Heart left ventricle (tissue), 16 donors: ENCODE measurements at regions not wholly inside any gene's neighbourhood (a gene's known extent, or its start where the extent isn't known, plus 50 kb on each side); places are given as distances from the start of the nearest gene placed in this dataset.
A peak's percentile ranks its signal among the peaks of the same experiment; 100 is the strongest.
"Not testable (repeated sequence)": the region's sequence is repeated elsewhere in the genome, so short reads cannot be mapped to it uniquely, and the experiment has no call there.

Source experiments
- ATAC-seq, 4 donors: fragments of 200-7000 bp; cut with Tn5 transposase; one replicate each; pipeline ENCODE4 v1.9.1; 2020 to 2022; ENCODE audit warnings: moderate library complexity in 4 of 4, mild to moderate bottlenecking in 3 of 4, moderate number of reproducible peaks in 1 of 4
- DNase-seq, 5 donors: peaks; one replicate each; pipeline ENCODE4 v3.0.0-alpha.2; 2020
- H3K27ac ChIP-seq, 12 donors: fragments of 200-600 bp; sonication (generic) in 4 of 12; one replicate each; pipeline versions ENCODE4 v1.5.0 to v1.8.0; 2016 to 2022; ENCODE audit warnings: mild to moderate bottlenecking in 2 of 12
- H3K27me3 ChIP-seq, 9 donors: fragments of 200-600 bp; sonication (generic) in 2 of 9; one replicate each; pipeline versions ENCODE4 v1.5.1 to v1.8.0; 2016 to 2022; ENCODE audit warnings: mild to moderate bottlenecking in 3 of 9
- H3K36me3 ChIP-seq, 9 donors: fragments of 200-600 bp; sonication (generic) in 2 of 9; one replicate each; pipeline versions ENCODE4 v1.5.0 to v1.8.0; 2018 to 2022; ENCODE audit warnings: mild to moderate bottlenecking in 2 of 9
- H3K4me1 ChIP-seq, 12 donors: fragments of 200-600 bp; sonication (generic) in 4 of 12; one replicate each; pipeline versions ENCODE4 v1.5.0 to v1.8.0; 2016 to 2022; ENCODE audit warnings: mild to moderate bottlenecking in 3 of 12
- H3K4me3 ChIP-seq, 12 donors: fragments of 200-600 bp; sonication (generic) in 4 of 12; one replicate each; pipeline versions ENCODE4 v1.5.0 to v1.8.0; 2017 to 2022; ENCODE audit warnings: mild to moderate bottlenecking in 9 of 12, moderate library complexity in 4 of 12
- H3K9me3 ChIP-seq, 12 donors: fragments of 200-600 bp; sonication (generic) in 4 of 12; one replicate each; pipeline versions ENCODE4 v1.5.0 to v1.8.0; 2016 to 2022; ENCODE audit warnings: mild to moderate bottlenecking in 1 of 12
- POLR2A ChIP-seq, 2 donors: fragments of 450-650 bp; IDR thresholded peaks; one replicate each; pipeline ENCODE4 v1.6.1; 2017; ENCODE audit warnings: antibody characterized with exemption in 2 of 2, mild to moderate bottlenecking in 2 of 2, moderate library complexity in 2 of 2
- WGBS, 4 donors: extraction: QIAGEN DNeasy Blood & Tissue Kit in 2 of 4; methylation state at CpG; one replicate each; pipeline versions ENCODE4 v1.1.5 to v1.1.7; 2013 to 2018; 5-methylcytosine and 5-hydroxymethylcytosine counted together
- intact Hi-C, 10 donors: fragments of 100-400 bp; cut with DNase I; formaldehyde crosslinking; loops; one replicate each; pipeline versions ENCODE4 v1.11.1 to v1.14.2; 2022
- TF ChIP-seq, protein P1 (sequence below), 12 donors: fragments of 200-600 bp; sonication (generic) in 4 of 12; IDR thresholded peaks; one replicate each; pipeline versions ENCODE4 v1.5.0 to v1.8.0; 2018 to 2022; ENCODE audit warnings: antibody characterized with exemption in 12 of 12, mild to moderate bottlenecking in 5 of 12
- donor health status: ischemic (EF 13 %, LVEDD 7.1; RV severe dilation, severe dysfunction).
- donor health status: healthy with polysubstance abuse.
- donor health status: DM: no; HTN: yes; CAD: no.
- donor health status: DM: no; HTN: no; CAD: no.
- donor health status: ischemic (EF 25% LVEDD 6.9; RV normal size, moderate dysfunction).
- donor health status: ischemic (EF 25% LVEDD 5.7; RV mildly dilated, moderate dysfunction).
- donor health status: healthy.
- donor health status: DM: yes; HTN: yes; CAD: no.
- donor health status: ischemic (EF 35%, LVEDD 5.7; RV mildly dilated, moderate dysfunction).
- donor health status: nonischemic (EF 11% LVEDD 7.7; RV severe dilation, severe dysfunction).
- donor health status: DM: yes; HTN: yes; CAD: no.
- donor health status: PGD.
- donor health status: ischemic (EF 29% LVEDD 5.4; RV normal size, mild dysfunction).
- donor health status: nonischemic (EF 23%, LVEDD 6.1; RV moderate dilation, normal function).

DNA sequence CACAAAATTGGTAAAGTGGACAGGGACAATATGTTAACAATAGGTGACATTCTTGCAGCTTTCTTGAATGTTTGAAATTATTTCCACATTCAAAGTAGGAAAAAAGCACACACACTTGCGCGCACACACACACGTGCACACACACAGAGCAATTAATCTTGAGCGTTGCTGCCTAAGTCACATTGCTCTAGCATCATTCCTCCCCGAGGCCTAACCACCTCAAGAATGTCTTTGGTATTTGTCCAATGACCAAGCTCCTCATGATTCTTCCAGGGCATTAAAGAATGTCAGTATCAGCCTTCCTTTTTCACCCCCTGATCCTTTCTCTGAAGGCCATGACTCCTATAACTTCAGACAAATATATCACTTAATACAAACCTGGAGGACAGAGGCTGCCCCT lies 198.1 kb downstream of the NPR3 start:
- no peaks in the 10 kb centered on the region for H3K27me3 ChIP-seq
- H3K9me3 ChIP-seq = peaks cover 0 to 24% (median 0%) of the 10 kb centered on the region in 12 donors
- no peak overlapping the region for H3K4me3 ChIP-seq
- DNase-seq (no peak), ATAC-seq (no peak)
- intact Hi-C loops = no loop called here
- WGBS, 4 donors = 78 to 89% (median 85%) methylated on average over 5 of the region's 5 CpGs
- H3K27ac ChIP-seq = no peak overlapping the region
- H3K4me1 ChIP-seq = no peaks in the 10 kb centered on the region
- H3K36me3 ChIP-seq = no peaks in the 10 kb centered on the region
- TF ChIP-seq, protein P1, sequence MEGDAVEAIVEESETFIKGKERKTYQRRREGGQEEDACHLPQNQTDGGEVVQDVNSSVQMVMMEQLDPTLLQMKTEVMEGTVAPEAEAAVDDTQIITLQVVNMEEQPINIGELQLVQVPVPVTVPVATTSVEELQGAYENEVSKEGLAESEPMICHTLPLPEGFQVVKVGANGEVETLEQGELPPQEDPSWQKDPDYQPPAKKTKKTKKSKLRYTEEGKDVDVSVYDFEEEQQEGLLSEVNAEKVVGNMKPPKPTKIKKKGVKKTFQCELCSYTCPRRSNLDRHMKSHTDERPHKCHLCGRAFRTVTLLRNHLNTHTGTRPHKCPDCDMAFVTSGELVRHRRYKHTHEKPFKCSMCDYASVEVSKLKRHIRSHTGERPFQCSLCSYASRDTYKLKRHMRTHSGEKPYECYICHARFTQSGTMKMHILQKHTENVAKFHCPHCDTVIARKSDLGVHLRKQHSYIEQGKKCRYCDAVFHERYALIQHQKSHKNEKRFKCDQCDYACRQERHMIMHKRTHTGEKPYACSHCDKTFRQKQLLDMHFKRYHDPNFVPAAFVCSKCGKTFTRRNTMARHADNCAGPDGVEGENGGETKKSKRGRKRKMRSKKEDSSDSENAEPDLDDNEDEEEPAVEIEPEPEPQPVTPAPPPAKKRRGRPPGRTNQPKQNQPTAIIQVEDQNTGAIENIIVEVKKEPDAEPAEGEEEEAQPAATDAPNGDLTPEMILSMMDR (IDR thresholded peaks at IDR 0.05) = no peak
- TF ChIP-seq POLR2A (IDR thresholded peaks at IDR 0.05) = no peak

DNA sequence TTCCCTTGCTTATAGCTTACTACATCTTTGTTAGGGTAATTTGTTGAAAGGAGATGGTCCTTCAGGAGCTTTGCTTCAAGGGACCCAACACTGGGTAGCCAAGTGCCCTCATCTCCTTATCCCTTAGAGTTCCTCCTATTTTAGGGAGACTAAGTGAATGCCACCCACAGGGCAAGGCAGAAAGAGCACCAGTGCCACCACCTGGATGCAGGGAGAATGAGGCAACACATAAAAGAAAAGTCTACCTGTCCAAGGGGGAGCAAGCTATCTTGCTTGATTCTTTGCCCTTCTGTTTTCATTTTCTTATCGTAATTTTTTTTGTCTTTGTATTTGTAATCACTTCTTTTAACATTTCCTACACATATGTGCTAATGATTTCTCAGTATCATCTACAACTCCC lies 205.5 kb downstream of the NPR3 start:
- TF ChIP-seq POLR2A (IDR thresholded peaks at IDR 0.05) = no peak
- TF ChIP-seq, protein P1 (IDR thresholded peaks at IDR 0.05) = peak in 9 of 12 donors; percentile 8 to 51 (median 36)
- H3K27ac ChIP-seq = no peak overlapping the region
- 43 to 67% (median 54%) methylated on average over 1 of the region's 1 CpG for WGBS, 4 donors
- no peak overlapping the region for H3K4me3 ChIP-seq
- intact Hi-C loops = loop anchor here in 3 of 10 donors (5.0 to 10.0 kb wide), 3 partner anchors 209 to 422 kb away; no protein-coding TSS in a partner anchor
- DNase-seq (peak in 1 of 5 donors; percentile 27), ATAC-seq (peak in 2 of 4 donors; percentile 60 to 68)
- H3K4me1 ChIP-seq = peaks cover 0 to 3% (median 0%) of the 10 kb centered on the region in 12 donors
- H3K9me3 ChIP-seq = peaks cover 0 to 6% (median 0%) of the 10 kb centered on the region in 12 donors
- H3K27me3 ChIP-seq = no peaks in the 10 kb centered on the region
- no peaks in the 10 kb centered on the region for H3K36me3 ChIP-seq

DNA sequence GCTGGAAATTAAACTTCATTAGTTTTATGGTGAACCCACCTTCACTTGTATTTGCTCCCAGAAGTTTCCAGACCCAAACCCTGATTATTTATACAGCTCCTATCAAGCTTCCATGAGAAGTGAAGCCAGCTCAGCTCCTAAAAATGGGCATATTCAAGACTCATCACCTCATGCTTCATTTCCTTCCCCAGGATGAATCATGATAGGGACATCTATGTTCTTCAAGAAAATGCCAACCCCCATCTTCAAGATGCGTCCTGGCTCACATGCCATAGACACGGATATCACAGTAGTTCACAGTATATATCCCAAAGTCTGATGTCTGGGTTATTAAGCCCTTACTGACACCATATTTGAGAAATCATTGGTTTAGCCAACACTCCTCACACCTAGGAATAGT lies 217.6 kb downstream of the NPR3 start:
- H3K27ac ChIP-seq = no peak overlapping the region
- intact Hi-C loops = no loop called here
- DNase-seq = no peak
- TF ChIP-seq, protein P1 (IDR thresholded peaks at IDR 0.05) = no peak
- TF ChIP-seq POLR2A (IDR thresholded peaks at IDR 0.05) = no peak
- H3K27me3 ChIP-seq = no peaks in the 10 kb centered on the region
- H3K9me3 ChIP-seq = no peaks in the 10 kb centered on the region
- no peak overlapping the region for H3K4me3 ChIP-seq
- 85 to 95% (median 91%) methylated on average over 2 of the region's 2 CpGs for WGBS, 4 donors
- H3K4me1 ChIP-seq = no peaks in the 10 kb centered on the region
- H3K36me3 ChIP-seq = no peaks in the 10 kb centered on the region
- no peak for ATAC-seq

DNA sequence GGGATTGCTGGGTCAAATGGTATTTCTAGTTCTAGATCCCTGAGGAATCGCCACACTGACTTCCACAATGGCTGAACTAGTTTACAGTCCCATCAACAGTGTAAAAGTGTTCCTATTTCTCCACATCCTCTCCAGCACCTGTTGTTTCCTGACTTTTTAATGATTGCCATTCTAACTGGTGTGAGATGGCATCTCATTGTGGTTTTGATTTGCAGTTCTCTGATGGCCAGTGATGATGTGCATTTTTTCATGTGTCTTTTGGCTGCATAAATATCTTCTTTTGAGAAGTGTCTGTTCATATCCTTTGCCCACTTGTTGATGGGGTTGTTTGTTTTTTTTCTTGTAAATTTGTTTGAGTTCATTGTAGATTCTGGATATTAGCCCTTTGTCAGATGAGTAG lies 220.3 kb downstream of the NPR3 start:
- peaks cover 0 to 11% (median 0%) of the 10 kb centered on the region in 12 donors for H3K4me1 ChIP-seq
- intact Hi-C loops, H3K4me3 ChIP-seq, H3K27ac ChIP-seq, H3K27me3 ChIP-seq, DNase-seq, H3K36me3 ChIP-seq, ATAC-seq, H3K9me3 ChIP-seq: not testable (repeated sequence)
- 40 to 92% (median 74%) methylated on average over 1 of the region's 1 CpG for WGBS, 4 donors
